HG03175 (cell line): ENCODE measurements at regions not wholly inside any gene's neighbourhood (a gene's known extent, or its start where the extent isn't known, plus 50 kb on each side); places are given as distances from the start of the nearest gene placed in this dataset.

Source experiments
- ATAC-seq: cut with Tn5 transposase; IDR thresholded peaks from one replicate; pipeline ENCODE4 v1.9.1; 2021; ENCODE audit warnings: mild to moderate bottlenecking, moderate library complexity; ENCODE audit not compliant: unreplicated experiment

GRCh38 chr6:53744321-53744720 lies 50.5 kb upstream of the LRRC1 start:
- ATAC-seq: no peak

GRCh38 chr6:53741034-53741823 lies 53.6 kb upstream of the LRRC1 start:
- ATAC-seq: no peak

- no peak for ATAC-seq
These were observed 57.1 kb upstream of the LRRC1 start for GRCh38 chr6:53737746-53738145.

- no peak for ATAC-seq
These were observed 58.9 kb upstream of the LRRC1 start for GRCh38 chr6:53735896-53736295.

GRCh38 chr6:53734473-53735299 lies 60.1 kb upstream of the LRRC1 start:
- no peak for ATAC-seq

- no peak for ATAC-seq
These were observed 62.8 kb upstream of the LRRC1 start for GRCh38 chr6:53731866-53732636.

- no peak for ATAC-seq
These were observed 64.0 kb upstream of the LRRC1 start for GRCh38 chr6:53730767-53731166.

GRCh38 chr6:53728570-53729194 lies 63.1 kb upstream of the KLHL31 start:
- ATAC-seq: peak; percentile 58

GRCh38 chr6:53727748-53728147 lies 62.2 kb upstream of the KLHL31 start:
- no peak for ATAC-seq

GRCh38 chr6:53725791-53726575 lies 60.4 kb upstream of the KLHL31 start:
- peak; percentile 88 for ATAC-seq

- ATAC-seq: no peak
These were observed 58.9 kb upstream of the KLHL31 start for GRCh38 chr6:53724501-53724900.

GRCh38 chr6:53723331-53723730 lies 57.8 kb upstream of the KLHL31 start:
- no peak for ATAC-seq

GRCh38 chr6:53721766-53722165 lies 56.2 kb upstream of the KLHL31 start:
- ATAC-seq: no peak

- peak; percentile 95 for ATAC-seq
These were observed 53.3 kb upstream of the KLHL31 start for GRCh38 chr6:53718597-53719460.

- ATAC-seq: no peak
These were observed 52.0 kb upstream of the KLHL31 start for GRCh38 chr6:53717566-53717965.

GRCh38 chr6:53715434-53715833 lies 49.9 kb upstream of the KLHL31 start:
- ATAC-seq: no peak
